ENCODE measurements at regions not wholly inside any gene's neighbourhood (a gene's known extent, or its start where the extent isn't known, plus 50 kb on each side); places are given as distances from the start of the nearest gene placed in this dataset.
A peak's percentile ranks its signal among the peaks of the same experiment; 100 is the strongest.

- no peak for TF ChIP-seq CTCF (conservative IDR thresholded peaks at IDR 0.05)
- H3K27ac ChIP-seq = no peak overlapping the region
These were observed 68.8 kb downstream of the KIF4B start for GRCh38 chr5:155082401-155082800.

DNA sequence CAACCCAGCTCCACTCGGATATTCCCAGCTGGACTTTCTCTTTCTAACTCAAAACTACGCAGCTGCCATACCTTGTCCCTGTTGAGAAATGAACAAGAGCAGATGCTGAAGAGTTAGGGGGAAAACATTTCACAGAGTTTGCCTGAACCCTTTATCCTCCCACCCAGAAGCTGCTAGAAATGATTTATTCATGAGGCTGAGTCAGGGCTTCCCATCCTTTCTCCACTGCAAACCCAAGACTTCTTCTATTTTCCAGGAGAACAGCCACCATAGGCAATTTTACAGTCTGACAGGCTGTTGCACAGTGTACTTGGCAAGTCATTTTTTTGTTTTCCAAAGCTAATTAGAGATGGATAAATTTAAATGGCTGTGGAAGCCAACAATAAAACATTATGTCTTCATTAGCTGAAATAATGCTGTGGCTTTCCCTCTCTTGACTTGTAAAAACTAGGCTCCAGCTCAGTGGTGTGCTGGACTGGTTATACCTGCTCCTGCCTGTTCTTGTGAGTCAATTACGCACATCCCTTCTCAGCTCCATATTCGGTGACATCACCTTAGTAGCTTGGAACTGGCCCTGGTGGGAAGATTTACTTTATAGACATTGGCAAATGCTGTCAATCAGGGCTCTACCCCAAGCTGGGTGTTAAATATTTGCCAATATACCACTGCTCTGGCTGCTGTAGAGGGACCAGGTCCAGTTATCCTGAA is 71.9 kb downstream of the KIF4B start:
- peak overlapping the region; percentile 77 for H3K27ac ChIP-seq
- TF ChIP-seq CTCF (conservative IDR thresholded peaks at IDR 0.05) = no peak

- no peak overlapping the region for H3K27ac ChIP-seq
- TF ChIP-seq CTCF (conservative IDR thresholded peaks at IDR 0.05) = no peak
These were observed 73.5 kb downstream of the KIF4B start for GRCh38 chr5:155087036-155087435.

- H3K27ac ChIP-seq = no peak overlapping the region
- no peak for TF ChIP-seq CTCF (conservative IDR thresholded peaks at IDR 0.05)
These were observed 75.3 kb downstream of the KIF4B start for GRCh38 chr5:155088811-155089210.

DNA sequence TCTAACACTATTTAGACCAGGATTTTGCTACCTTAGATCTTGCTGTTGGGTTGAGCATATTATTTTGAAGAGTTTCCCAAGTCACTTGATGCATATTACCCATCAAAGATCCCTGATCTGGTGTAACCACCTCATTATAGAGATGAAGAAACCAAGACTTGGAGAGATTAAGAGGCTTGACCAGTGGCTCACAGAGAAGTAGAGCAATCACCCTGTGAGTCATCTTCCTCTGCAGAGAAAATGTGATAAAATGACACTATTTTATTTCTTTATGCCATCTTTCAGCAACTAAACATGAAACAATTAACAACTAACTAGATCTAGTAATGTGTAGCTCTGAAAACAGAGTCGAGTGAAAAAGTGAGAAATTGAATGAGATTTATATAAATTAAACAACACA is 76.1 kb downstream of the KIF4B start:
- no peak for TF ChIP-seq CTCF (conservative IDR thresholded peaks at IDR 0.05)
- no peak overlapping the region for H3K27ac ChIP-seq

DNA sequence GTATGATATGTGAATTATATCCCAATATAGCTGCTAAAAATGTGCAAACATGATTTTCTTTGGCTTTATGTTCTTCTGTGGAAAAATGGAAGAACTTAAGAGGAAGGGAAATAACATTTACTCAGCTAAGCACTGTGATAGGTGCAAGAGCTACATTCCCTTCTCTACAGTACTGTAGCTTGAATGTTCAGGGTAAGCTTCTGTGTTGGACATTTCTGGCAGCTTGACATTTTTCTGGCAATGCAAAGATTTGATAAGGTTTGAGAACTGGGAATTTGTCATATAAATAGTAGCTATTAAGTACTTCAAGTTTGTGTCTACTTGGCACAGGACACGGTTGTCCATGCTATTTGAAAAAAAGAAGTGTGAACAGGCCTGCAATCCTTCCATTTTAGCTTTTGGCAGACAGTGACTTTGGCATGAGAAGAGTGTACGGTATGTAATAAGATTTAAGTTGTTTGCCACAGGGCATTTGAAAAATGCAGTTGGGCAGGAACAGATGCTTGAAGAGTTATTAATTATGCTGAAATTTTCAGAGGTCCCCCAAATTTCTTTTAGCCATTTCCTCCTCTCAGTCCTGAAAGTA is 77.6 kb downstream of the KIF4B start:
- no peak overlapping the region for H3K27ac ChIP-seq
- TF ChIP-seq CTCF (conservative IDR thresholded peaks at IDR 0.05) = no peak

- H3K27ac ChIP-seq = no peak overlapping the region
- TF ChIP-seq CTCF (conservative IDR thresholded peaks at IDR 0.05) = no peak
These were observed 78.5 kb downstream of the KIF4B start for GRCh38 chr5:155091768-155092717.
